ENCODE measurements at regions not wholly inside any gene's neighbourhood (a gene's known extent, or its start where the extent isn't known, plus 50 kb on each side); places are given as distances from the start of the nearest gene placed in this dataset.

DNA sequence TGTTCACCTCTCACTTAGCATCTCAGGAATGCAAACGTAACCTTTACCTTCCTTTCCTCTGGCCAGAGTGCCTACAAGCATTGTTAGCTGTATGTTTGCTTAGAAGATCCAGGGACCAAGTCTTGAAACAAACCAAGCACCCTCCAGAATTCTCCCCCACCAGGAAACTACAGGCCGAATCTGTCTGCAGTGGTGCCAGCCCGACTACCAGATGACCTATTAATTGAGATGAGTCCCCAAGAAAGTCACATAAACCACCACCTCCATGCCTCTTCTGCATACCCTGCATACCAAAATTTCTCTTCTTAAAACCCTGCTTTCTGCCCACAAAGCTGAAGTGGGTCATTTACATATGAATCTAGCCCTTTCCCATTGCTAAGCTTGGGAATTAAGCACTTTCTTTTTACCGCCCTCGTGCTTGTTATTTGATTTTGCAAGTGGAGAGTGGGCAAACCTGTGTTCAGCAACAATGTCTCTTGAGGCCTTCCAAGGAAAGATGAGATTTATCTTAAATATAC, 1239.1 kb downstream of the CDH12 start:
- DNase-seq, result no peak
- Histone ChIP-seq H2AFZ (ENCODE audit: low read depth, low read length) (no peak overlapping the region), H3K9me3 (ENCODE audit: insufficient read depth, low read length, severe bottlenecking) (no peaks in the 10 kb centered on the region), H3K27ac (ENCODE audit: low read length) (no peak overlapping the region), H3K4me2 (ENCODE audit: insufficient read depth, low read length) (no peak overlapping the region), H3K9ac (ENCODE audit: low read depth, low read length) (no peak overlapping the region), H3K4me1 (ENCODE audit: insufficient read depth, low read length) (no peaks in the 10 kb centered on the region), H3K4me3 (ENCODE audit: low read depth in 1 of 2, low read length in 2 of 2) (no peak overlapping the region), H3K79me2 (ENCODE audit: insufficient read depth, low read length) (no peaks in the 10 kb centered on the region), H3K27me3 (ENCODE audit: insufficient read depth, low read length, poor library complexity) (no peaks in the 10 kb centered on the region), H4K20me1 (ENCODE audit: insufficient read depth, low read length) (no peaks in the 10 kb centered on the region), H3K36me3 (ENCODE audit: insufficient read depth, low read length) (no peaks in the 10 kb centered on the region)
- no peak for ATAC-seq (ENCODE audit: insufficient read depth, low read depth)
- no peak for TF ChIP-seq EZH2 (IDR thresholded peaks at IDR 0.05; ENCODE audit: borderline replicate concordance, low read depth, low read length, severe bottlenecking)
- TF ChIP-seq, protein P1, sequence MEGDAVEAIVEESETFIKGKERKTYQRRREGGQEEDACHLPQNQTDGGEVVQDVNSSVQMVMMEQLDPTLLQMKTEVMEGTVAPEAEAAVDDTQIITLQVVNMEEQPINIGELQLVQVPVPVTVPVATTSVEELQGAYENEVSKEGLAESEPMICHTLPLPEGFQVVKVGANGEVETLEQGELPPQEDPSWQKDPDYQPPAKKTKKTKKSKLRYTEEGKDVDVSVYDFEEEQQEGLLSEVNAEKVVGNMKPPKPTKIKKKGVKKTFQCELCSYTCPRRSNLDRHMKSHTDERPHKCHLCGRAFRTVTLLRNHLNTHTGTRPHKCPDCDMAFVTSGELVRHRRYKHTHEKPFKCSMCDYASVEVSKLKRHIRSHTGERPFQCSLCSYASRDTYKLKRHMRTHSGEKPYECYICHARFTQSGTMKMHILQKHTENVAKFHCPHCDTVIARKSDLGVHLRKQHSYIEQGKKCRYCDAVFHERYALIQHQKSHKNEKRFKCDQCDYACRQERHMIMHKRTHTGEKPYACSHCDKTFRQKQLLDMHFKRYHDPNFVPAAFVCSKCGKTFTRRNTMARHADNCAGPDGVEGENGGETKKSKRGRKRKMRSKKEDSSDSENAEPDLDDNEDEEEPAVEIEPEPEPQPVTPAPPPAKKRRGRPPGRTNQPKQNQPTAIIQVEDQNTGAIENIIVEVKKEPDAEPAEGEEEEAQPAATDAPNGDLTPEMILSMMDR (IDR thresholded peaks at IDR 0.05; ENCODE audit: borderline replicate concordance, extremely low read depth, low read length, poor library complexity, severe bottlenecking), result no peak

DNA sequence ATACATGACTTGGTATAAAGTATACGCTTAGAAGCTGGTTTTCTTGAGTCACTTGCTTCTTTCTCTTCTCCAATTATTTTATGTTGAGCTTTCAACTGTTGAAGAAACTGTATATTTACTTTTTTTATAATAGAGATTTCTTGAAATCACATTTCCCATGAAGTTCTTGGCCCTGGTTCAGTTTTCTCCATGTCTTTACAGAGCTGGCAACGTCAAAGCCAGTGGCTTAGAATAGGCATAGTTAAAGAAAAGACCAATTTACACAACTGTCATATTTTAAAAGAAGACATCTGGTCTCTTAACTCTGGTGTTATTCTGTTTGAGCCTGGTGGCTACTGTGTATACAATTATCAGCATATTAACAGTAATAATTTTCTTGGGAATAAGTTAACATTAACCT, 1249.3 kb downstream of the CDH12 start:
- ATAC-seq (ENCODE audit: insufficient read depth, low read depth) (no peak), DNase-seq (no peak)
- H3K9ac ChIP-seq (ENCODE audit: low read depth, low read length), result no peak overlapping the region
- TF ChIP-seq, protein P1 (IDR thresholded peaks at IDR 0.05; ENCODE audit: borderline replicate concordance, extremely low read depth, low read length, poor library complexity, severe bottlenecking), result no peak
- no peak for TF ChIP-seq EZH2 (IDR thresholded peaks at IDR 0.05; ENCODE audit: borderline replicate concordance, low read depth, low read length, severe bottlenecking)
- no peak overlapping the region for H3K4me3 ChIP-seq (ENCODE audit: low read depth in 1 of 2, low read length in 2 of 2)
- H3K36me3 ChIP-seq (ENCODE audit: insufficient read depth, low read length), result no peaks in the 10 kb centered on the region
- no peaks in the 10 kb centered on the region for H3K79me2 ChIP-seq (ENCODE audit: insufficient read depth, low read length)
- no peak overlapping the region for H3K27ac ChIP-seq (ENCODE audit: low read length)
- no peaks in the 10 kb centered on the region for H3K4me1 ChIP-seq (ENCODE audit: insufficient read depth, low read length)
- no peaks in the 10 kb centered on the region for H4K20me1 ChIP-seq (ENCODE audit: insufficient read depth, low read length)
- H2AFZ ChIP-seq (ENCODE audit: low read depth, low read length), result no peak overlapping the region
- no peaks in the 10 kb centered on the region for H3K9me3 ChIP-seq (ENCODE audit: insufficient read depth, low read length, severe bottlenecking)
- H3K4me2 ChIP-seq (ENCODE audit: insufficient read depth, low read length), result no peak overlapping the region
- no peaks in the 10 kb centered on the region for H3K27me3 ChIP-seq (ENCODE audit: insufficient read depth, low read length, poor library complexity)

DNA sequence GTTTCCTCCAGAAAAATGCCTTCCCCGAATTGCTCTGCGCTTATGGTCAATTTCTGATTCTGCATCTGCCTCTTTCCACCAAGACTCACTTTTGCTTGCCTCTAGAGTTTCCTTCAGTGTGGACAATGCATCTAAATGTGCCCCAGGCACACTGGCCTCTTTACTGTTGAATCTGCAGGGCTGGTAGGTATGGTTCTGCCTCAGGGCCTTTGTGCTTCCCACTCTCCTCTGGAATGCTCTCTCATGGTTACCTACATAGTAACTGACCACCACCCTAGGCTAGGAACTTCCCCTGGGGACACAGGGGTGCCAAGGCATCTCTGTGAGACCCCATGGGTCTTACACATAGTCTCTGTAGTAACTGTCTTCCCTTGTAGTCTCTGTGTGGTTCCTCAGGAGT, 1258.6 kb downstream of the CDH12 start:
- ATAC-seq (ENCODE audit: insufficient read depth, low read depth), result no peak
- Histone ChIP-seq H3K79me2 (ENCODE audit: insufficient read depth, low read length) (no peaks in the 10 kb centered on the region), H3K4me2 (ENCODE audit: insufficient read depth, low read length) (no peak overlapping the region), H2AFZ (ENCODE audit: low read depth, low read length) (no peak overlapping the region), H3K9me3 (ENCODE audit: insufficient read depth, low read length, severe bottlenecking) (no peaks in the 10 kb centered on the region), H3K4me1 (ENCODE audit: insufficient read depth, low read length) (no peaks in the 10 kb centered on the region), H3K36me3 (ENCODE audit: insufficient read depth, low read length) (no peaks in the 10 kb centered on the region), H3K27ac (ENCODE audit: low read length) (no peak overlapping the region), H3K27me3 (ENCODE audit: insufficient read depth, low read length, poor library complexity) (no peaks in the 10 kb centered on the region), H3K4me3 (ENCODE audit: low read depth in 1 of 2, low read length in 2 of 2) (no peak overlapping the region), H3K9ac (ENCODE audit: low read depth, low read length) (no peak overlapping the region), H4K20me1 (ENCODE audit: insufficient read depth, low read length) (no peaks in the 10 kb centered on the region)
- DNase-seq, result no peak
- TF ChIP-seq, protein P1 (IDR thresholded peaks at IDR 0.05; ENCODE audit: borderline replicate concordance, extremely low read depth, low read length, poor library complexity, severe bottlenecking), result no peak
- no peak for TF ChIP-seq EZH2 (IDR thresholded peaks at IDR 0.05; ENCODE audit: borderline replicate concordance, low read depth, low read length, severe bottlenecking)

DNA sequence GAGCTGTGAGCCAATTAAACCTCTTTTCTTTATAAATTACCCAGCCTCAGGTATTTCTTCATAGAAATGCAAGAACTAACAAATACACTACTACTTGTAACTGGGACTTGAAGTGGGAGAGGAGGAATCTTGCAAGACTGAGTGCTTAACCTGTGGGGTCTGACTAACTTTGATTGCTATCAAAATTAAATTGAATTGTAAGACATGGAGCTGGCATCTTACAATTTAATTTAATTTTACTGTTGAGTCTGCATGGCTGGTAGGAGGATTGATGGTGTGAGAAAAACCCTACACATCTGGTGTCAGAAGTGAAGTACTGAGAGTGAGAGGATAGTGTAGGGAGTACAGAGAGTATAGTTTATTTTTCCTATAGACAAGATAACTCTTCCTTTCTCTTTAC, 1259.9 kb downstream of the CDH12 start:
- Histone ChIP-seq H3K27ac (ENCODE audit: low read length) (no peak overlapping the region), H3K9me3 (ENCODE audit: insufficient read depth, low read length, severe bottlenecking) (no peaks in the 10 kb centered on the region), H2AFZ (ENCODE audit: low read depth, low read length) (no peak overlapping the region), H3K9ac (ENCODE audit: low read depth, low read length) (no peak overlapping the region), H3K4me1 (ENCODE audit: insufficient read depth, low read length) (no peaks in the 10 kb centered on the region), H4K20me1 (ENCODE audit: insufficient read depth, low read length) (no peaks in the 10 kb centered on the region), H3K4me2 (ENCODE audit: insufficient read depth, low read length) (no peak overlapping the region), H3K36me3 (ENCODE audit: insufficient read depth, low read length) (no peaks in the 10 kb centered on the region), H3K27me3 (ENCODE audit: insufficient read depth, low read length, poor library complexity) (no peaks in the 10 kb centered on the region), H3K79me2 (ENCODE audit: insufficient read depth, low read length) (no peaks in the 10 kb centered on the region), H3K4me3 (ENCODE audit: low read depth in 1 of 2, low read length in 2 of 2) (no peak overlapping the region)
- ATAC-seq (ENCODE audit: insufficient read depth, low read depth) (no peak), DNase-seq (no peak)
- no peak for TF ChIP-seq EZH2 (IDR thresholded peaks at IDR 0.05; ENCODE audit: borderline replicate concordance, low read depth, low read length, severe bottlenecking)
- TF ChIP-seq, protein P1 (IDR thresholded peaks at IDR 0.05; ENCODE audit: borderline replicate concordance, extremely low read depth, low read length, poor library complexity, severe bottlenecking), result no peak

Data from DND-41 (cell line).